DOHH2 (cell line): ENCODE measurements at regions not wholly inside any gene's neighbourhood (a gene's known extent, or its start where the extent isn't known, plus 50 kb on each side); places are given as distances from the start of the nearest gene placed in this dataset.

Experiments used
- H3F3A ChIP-seq: fragments of 200-600 bp; sonication (generic), shearing (Covaris generic); 2 replicates; pipeline ENCODE4 v1.6.0; 2016; ENCODE audit warnings: antibody characterized with exemption, mild to moderate bottlenecking; ENCODE audit not compliant: control insufficient read depth, insufficient read depth
- H3K27ac ChIP-seq: fragments of 200-600 bp; sonication (generic); 2 replicates; pipeline ENCODE4 v1.5.1; 2014; ENCODE audit warnings: low read depth, mild to moderate bottlenecking, low read length, moderate library complexity
- H3K27me3 ChIP-seq: fragments of 200-600 bp; sonication (generic); 2 replicates; pipeline ENCODE4 v1.6.1; 2014; ENCODE audit warnings: mild to moderate bottlenecking, low read length, mixed read lengths; ENCODE audit not compliant: control insufficient read depth
- H3K36me3 ChIP-seq: fragments of 200-600 bp; sonication (generic); 2 replicates; pipeline ENCODE4 v1.6.1; 2014; ENCODE audit warnings: mild to moderate bottlenecking, low read length, moderate library complexity, mixed read lengths; ENCODE audit not compliant: control insufficient read depth
- H3K4me1 ChIP-seq: fragments of 200-600 bp; sonication (generic); 2 replicates; pipeline ENCODE4 v1.6.1; 2014; ENCODE audit warnings: mild to moderate bottlenecking, low read length, mixed read lengths; ENCODE audit not compliant: control insufficient read depth
- H3K4me2 ChIP-seq: fragments of 200-600 bp; sonication (generic); 2 replicates; pipeline ENCODE4 v1.6.0; 2014; ENCODE audit warnings: mild to moderate bottlenecking, low read length, moderate library complexity
- H3K4me3 ChIP-seq: fragments of 200-600 bp; sonication (generic); 2 replicates; pipeline ENCODE4 v1.5.1; 2014; ENCODE audit warnings: mild to moderate bottlenecking, low read length, mixed read lengths
- H3K79me2 ChIP-seq: fragments of 200-600 bp; sonication (generic); 2 replicates; pipeline ENCODE4 v1.6.1; 2014; ENCODE audit warnings: mild to moderate bottlenecking, low read length, mixed read lengths; ENCODE audit not compliant: control insufficient read depth
- H3K9me2 ChIP-seq: fragments of 200-600 bp; sonication (generic); replicated peaks from 2 replicates; pipeline ENCODE4 v1.6.1; 2014; ENCODE audit warnings: mild to moderate bottlenecking, low read length, mixed read lengths; ENCODE audit not compliant: control insufficient read depth
- H3K9me3 ChIP-seq: fragments of 200-600 bp; sonication (generic); 2 replicates; pipeline ENCODE4 v1.6.1; 2014; ENCODE audit warnings: antibody characterized with exemption, low read length, mixed read lengths; ENCODE audit not compliant: control insufficient read depth, insufficient read depth
- H4K20me1 ChIP-seq: fragments of 200-600 bp; sonication (generic); 2 replicates; pipeline ENCODE4 v1.6.0; 2014; ENCODE audit warnings: low read depth, mild to moderate bottlenecking, antibody characterized with exemption, low read length, moderate library complexity; ENCODE audit not compliant: control insufficient read depth, insufficient read depth
- EZH2phosphoT487 ChIP-seq: fragments of 200-600 bp; sonication (generic); IDR thresholded peaks from 2 replicates; pipeline ENCODE4 v1.6.1; 2017; ENCODE audit warnings: borderline replicate concordance, mild to moderate bottlenecking, antibody characterized with exemption, low read length, moderate library complexity, mixed read lengths
- TF ChIP-seq, protein P1 (sequence below): fragments of 200-600 bp; sonication (generic); IDR thresholded peaks from one replicate; pipeline ENCODE4 v1.5.1; 2014; ENCODE audit warnings: antibody characterized with exemption, mild to moderate bottlenecking, low read depth, low read length; ENCODE audit not compliant: poor library complexity, severe bottlenecking

- no peak overlapping the region for H3K4me3 ChIP-seq
Measured at GRCh38 chr13:72384186-72384823, 343.1 kb downstream of the MZT1 start.

GRCh38 chr13:72383646-72384045 is 343.8 kb downstream of the MZT1 start:
- Histone ChIP-seq H3F3A (no peaks in the 10 kb centered on the region), H4K20me1 (no peaks in the 10 kb centered on the region), H3K4me3 (no peak overlapping the region), H3K4me1 (no peaks in the 10 kb centered on the region), H3K4me2 (no peak overlapping the region), H3K9me3 (no peaks in the 10 kb centered on the region), H3K36me3 (no peaks in the 10 kb centered on the region), H3K27ac (no peak overlapping the region), H3K27me3 (no peaks in the 10 kb centered on the region), H3K79me2 (no peaks in the 10 kb centered on the region), H3K9me2 (no peaks in the 10 kb centered on the region)
- TF ChIP-seq, protein P1, sequence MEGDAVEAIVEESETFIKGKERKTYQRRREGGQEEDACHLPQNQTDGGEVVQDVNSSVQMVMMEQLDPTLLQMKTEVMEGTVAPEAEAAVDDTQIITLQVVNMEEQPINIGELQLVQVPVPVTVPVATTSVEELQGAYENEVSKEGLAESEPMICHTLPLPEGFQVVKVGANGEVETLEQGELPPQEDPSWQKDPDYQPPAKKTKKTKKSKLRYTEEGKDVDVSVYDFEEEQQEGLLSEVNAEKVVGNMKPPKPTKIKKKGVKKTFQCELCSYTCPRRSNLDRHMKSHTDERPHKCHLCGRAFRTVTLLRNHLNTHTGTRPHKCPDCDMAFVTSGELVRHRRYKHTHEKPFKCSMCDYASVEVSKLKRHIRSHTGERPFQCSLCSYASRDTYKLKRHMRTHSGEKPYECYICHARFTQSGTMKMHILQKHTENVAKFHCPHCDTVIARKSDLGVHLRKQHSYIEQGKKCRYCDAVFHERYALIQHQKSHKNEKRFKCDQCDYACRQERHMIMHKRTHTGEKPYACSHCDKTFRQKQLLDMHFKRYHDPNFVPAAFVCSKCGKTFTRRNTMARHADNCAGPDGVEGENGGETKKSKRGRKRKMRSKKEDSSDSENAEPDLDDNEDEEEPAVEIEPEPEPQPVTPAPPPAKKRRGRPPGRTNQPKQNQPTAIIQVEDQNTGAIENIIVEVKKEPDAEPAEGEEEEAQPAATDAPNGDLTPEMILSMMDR, result no peak
- TF ChIP-seq EZH2phosphoT487, result no peak

More at GRCh38 chr13:72384186-72384823, 343.1 kb downstream of the MZT1 start:
- Histone ChIP-seq H3K4me2 (no peak overlapping the region), H3K36me3 (no peaks in the 10 kb centered on the region), H3K9me3 (no peaks in the 10 kb centered on the region), H4K20me1 (no peaks in the 10 kb centered on the region), H3K9me2 (no peaks in the 10 kb centered on the region), H3K4me1 (no peaks in the 10 kb centered on the region), H3K79me2 (no peaks in the 10 kb centered on the region), H3F3A (no peaks in the 10 kb centered on the region), H3K27me3 (no peaks in the 10 kb centered on the region), H3K27ac (no peak overlapping the region)
- no peak for TF ChIP-seq EZH2phosphoT487
- TF ChIP-seq, protein P1, result no peak

- Histone ChIP-seq H3K36me3 (no peaks in the 10 kb centered on the region), H3K27ac (no peak overlapping the region), H4K20me1 (no peaks in the 10 kb centered on the region), H3K27me3 (no peaks in the 10 kb centered on the region), H3K79me2 (no peaks in the 10 kb centered on the region), H3K4me3 (no peak overlapping the region), H3K4me2 (no peak overlapping the region), H3F3A (no peaks in the 10 kb centered on the region), H3K9me3 (no peaks in the 10 kb centered on the region), H3K4me1 (no peaks in the 10 kb centered on the region), H3K9me2 (no peaks in the 10 kb centered on the region)
- TF ChIP-seq, protein P1, result no peak
- TF ChIP-seq EZH2phosphoT487, result no peak
Measured at GRCh38 chr13:72379581-72379980, 347.8 kb downstream of the MZT1 start.
